H9 (cell line): ENCODE measurements at regions not wholly inside any gene's neighbourhood (a gene's known extent, or its start where the extent isn't known, plus 50 kb on each side); places are given as distances from the start of the nearest gene placed in this dataset.

ENCODE experiments used
- DNase-seq: peaks from one replicate; pipeline ENCODE4 v3.0.0-alpha.2; 2017
- H2AFZ ChIP-seq: one replicate; pipeline ENCODE4 v1.6.1; 2013; ENCODE audit warnings: mild to moderate bottlenecking, low read length, control low read depth, moderate library complexity
- H2AK5ac ChIP-seq: 2 replicates; pipeline ENCODE4 v1.6.1; 2013; ENCODE audit warnings: low read length, control low read depth, mixed read lengths; ENCODE audit not compliant: insufficient read length
- H2BK120ac ChIP-seq: one replicate; pipeline ENCODE4 v1.6.1; 2013; ENCODE audit warnings: low read depth, mild to moderate bottlenecking, low read length, control low read depth, inconsistent platforms; ENCODE audit not compliant: poor library complexity, severe bottlenecking
- H2BK12ac ChIP-seq: 2 replicates; pipeline ENCODE4 v1.6.1; 2013; ENCODE audit warnings: low read length, control low read depth, mixed read lengths, low read depth; ENCODE audit not compliant: insufficient read length
- H2BK15ac ChIP-seq: 2 replicates; pipeline ENCODE4 v1.6.1; 2013; ENCODE audit warnings: low read depth, low read length, control low read depth
- H2BK20ac ChIP-seq: one replicate; pipeline ENCODE4 v1.6.1; 2013; ENCODE audit warnings: low read depth, mild to moderate bottlenecking, low read length, control low read depth, inconsistent platforms; ENCODE audit not compliant: poor library complexity, severe bottlenecking
- H2BK5ac ChIP-seq: 2 replicates; pipeline ENCODE4 v1.6.1; 2013; ENCODE audit warnings: low read length, control low read depth, mixed read lengths; ENCODE audit not compliant: insufficient read length
- H3K14ac ChIP-seq: 2 replicates; pipeline ENCODE4 v1.6.1; 2013; ENCODE audit warnings: low read length, control low read depth; ENCODE audit not compliant: insufficient read depth
- H3K18ac ChIP-seq: 2 replicates; pipeline ENCODE4 v1.6.1; 2013; ENCODE audit warnings: low read depth, mild to moderate bottlenecking, mixed read lengths, low read length, control low read depth; ENCODE audit not compliant: insufficient read length
- H3K23ac ChIP-seq: 2 replicates; pipeline ENCODE4 v1.6.1; 2013; ENCODE audit warnings: low read length, control low read depth, mixed read lengths, low read depth; ENCODE audit not compliant: insufficient read length
- H3K23me2 ChIP-seq: 2 replicates; pipeline ENCODE4 v1.6.1; 2013; ENCODE audit warnings: low read depth, mild to moderate bottlenecking, mixed read lengths, low read length, control low read depth; ENCODE audit not compliant: insufficient read length, poor library complexity, severe bottlenecking
- H3K27ac ChIP-seq: 2 replicates; pipeline ENCODE4 v1.5.1; 2013; ENCODE audit warnings: low read length, control low read depth, mixed read lengths, low read depth; ENCODE audit not compliant: insufficient read length
- H3K27me3 ChIP-seq: 2 replicates; pipeline ENCODE4 v1.6.1; 2013; ENCODE audit warnings: low read length, control low read depth, inconsistent platforms; ENCODE audit not compliant: insufficient read depth
- H3K4ac ChIP-seq: 2 replicates; pipeline ENCODE4 v1.6.1; 2013; ENCODE audit warnings: low read depth, mild to moderate bottlenecking, control low read depth, inconsistent platforms, low read length, moderate library complexity
- H3K4me1 ChIP-seq: 2 replicates; pipeline ENCODE4 v1.6.1; 2013; ENCODE audit warnings: low read length, control low read depth, inconsistent platforms; ENCODE audit not compliant: insufficient read depth
- H3K4me2 ChIP-seq: 2 replicates; pipeline ENCODE4 v1.6.1; 2013; ENCODE audit warnings: low read length, control low read depth, mixed read lengths; ENCODE audit not compliant: insufficient read length, insufficient read depth
- H3K56ac ChIP-seq: 2 replicates; pipeline ENCODE4 v1.6.1; 2013; ENCODE audit warnings: low read depth, mild to moderate bottlenecking, mixed read lengths, low read length, control low read depth; ENCODE audit not compliant: insufficient read length
- H3K79me1 ChIP-seq: 2 replicates; pipeline ENCODE4 v1.6.1; 2013; ENCODE audit warnings: low read depth, mild to moderate bottlenecking, moderate library complexity, low read length, control low read depth, inconsistent platforms; ENCODE audit not compliant: insufficient read depth, poor library complexity, severe bottlenecking
- H3K79me2 ChIP-seq: 2 replicates; pipeline ENCODE4 v1.6.1; 2013; ENCODE audit warnings: low read length, control low read depth, inconsistent platforms; ENCODE audit not compliant: insufficient read depth
- H3K9ac ChIP-seq: 2 replicates; pipeline ENCODE4 v1.6.1; 2013; ENCODE audit warnings: low read length, control low read depth, mixed read lengths; ENCODE audit not compliant: insufficient read length; ENCODE audit errors: extremely low read depth
- H3K9me3 ChIP-seq: one replicate; pipeline ENCODE4 v1.6.1; 2013; ENCODE audit warnings: low read depth, low read length, inconsistent platforms; ENCODE audit not compliant: control insufficient read depth
- H3T11ph ChIP-seq: one replicate; pipeline ENCODE4 v1.6.1; 2013; ENCODE audit warnings: mild to moderate bottlenecking, low read length, control low read depth, inconsistent platforms
- H4K20me1 ChIP-seq: one replicate; pipeline ENCODE4 v1.6.1; 2013; ENCODE audit not compliant: control insufficient read depth, insufficient read length, insufficient read depth
- H4K5ac ChIP-seq: 2 replicates; pipeline ENCODE4 v1.6.1; 2013; ENCODE audit warnings: low read depth, mild to moderate bottlenecking, mixed read lengths, low read length, control low read depth; ENCODE audit not compliant: insufficient read length
- H4K8ac ChIP-seq: replicated peaks from 2 replicates; pipeline ENCODE4 v1.6.1; 2013; ENCODE audit warnings: low read length, control low read depth, mixed read lengths, low read depth; ENCODE audit not compliant: insufficient read length
- H4K91ac ChIP-seq: 2 replicates; pipeline ENCODE4 v1.6.1; 2013; ENCODE audit warnings: low read depth, mild to moderate bottlenecking, moderate library complexity, mixed read lengths, low read length, control low read depth; ENCODE audit not compliant: insufficient read length
- H3K27ac Mint-ChIP-seq, 3 experiments: 2 replicates in 2 of 3; 3 replicates in 1 of 3; pipeline ENCODE4 v1.8.0; 2020 to 2021; ENCODE audit warnings: mixed read lengths in 3 of 3, mild to moderate bottlenecking in 1 of 3, moderate library complexity in 1 of 3
- H3K27me3 Mint-ChIP-seq: 2 replicates; pipeline ENCODE4 v1.8.0; 2021; ENCODE audit warnings: low read depth, mild to moderate bottlenecking, moderate library complexity, mixed read lengths
- H3K36me3 Mint-ChIP-seq, 3 experiments: 2 replicates in 2 of 3; 3 replicates in 1 of 3; pipeline ENCODE4 v1.8.0; 2020 to 2021; ENCODE audit warnings: low read depth in 3 of 3, mixed read lengths in 3 of 3; ENCODE audit not compliant: insufficient read depth in 1 of 3
- H3K4me1 Mint-ChIP-seq, 2 experiments: 2 replicates each; pipeline ENCODE4 v1.8.0; 2020; ENCODE audit warnings: mixed read lengths in 2 of 2
- H3K4me3 Mint-ChIP-seq, 2 experiments: 2 replicates in 1 of 2; 3 replicates in 1 of 2; pipeline ENCODE4 v1.8.0; 2020 to 2021; ENCODE audit warnings: mild to moderate bottlenecking in 2 of 2, mixed read lengths in 2 of 2, moderate library complexity in 1 of 2
- H3K9me3 Mint-ChIP-seq, 2 experiments: 2 replicates in 1 of 2; 3 replicates in 1 of 2; pipeline ENCODE4 v1.8.0; 2020; ENCODE audit warnings: mild to moderate bottlenecking in 2 of 2, mixed read lengths in 2 of 2, moderate library complexity in 1 of 2
- WGBS: extraction: QIAGEN DNeasy Blood & Tissue Kit; methylation state at CpG from one replicate; pipeline ENCODE4 v1.1.7; 2013; ENCODE audit warnings: missing lambda C conversion rate, low lambda C conversion rate, mixed read lengths; ENCODE audit not compliant: insufficient read length; ENCODE audit errors: extremely low coverage; 5-methylcytosine and 5-hydroxymethylcytosine counted together
- TF ChIP-seq, protein P1 (sequence below): fragments of 200-600 bp; sonication (generic); conservative IDR thresholded peaks from 3 replicates; pipeline ENCODE4 v1.8.0; 2021; ENCODE audit warnings: antibody characterized with exemption, mild to moderate bottlenecking

DNA sequence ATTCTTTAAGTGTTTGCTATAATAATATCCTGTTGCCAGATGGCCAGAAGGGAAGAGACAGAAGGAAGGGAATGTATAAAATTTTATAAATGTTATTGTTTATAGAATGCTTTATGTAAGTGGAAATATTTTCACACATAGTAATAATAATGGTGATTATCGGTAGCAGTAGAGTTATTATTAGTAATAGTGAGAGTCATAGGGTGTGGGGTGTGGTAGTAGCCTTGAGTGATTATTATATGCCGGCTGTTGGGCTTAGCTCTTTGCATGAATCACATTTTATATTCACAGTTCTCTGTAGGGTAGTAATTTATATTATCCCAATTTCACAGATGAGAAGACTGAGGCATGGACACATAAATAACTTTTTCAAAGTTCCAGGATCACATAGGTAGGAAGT lies 391.4 kb downstream of the C12orf75 start:
- no peak overlapping the region for H3K23ac ChIP-seq
- Mint-ChIP-seq H3K27me3 (no peaks in the 10 kb centered on the region), H3K27ac (no peak overlapping the region), H3K4me1 (peaks cover 26 to 35% of the 10 kb centered on the region in 2 experiments), H3K4me3 (no peak overlapping the region), H3K9me3 (no peaks in the 10 kb centered on the region), H3K36me3 (no peaks in the 10 kb centered on the region; a peak in 1 of 7 replicates)
- H3K9me3 ChIP-seq = no peaks in the 10 kb centered on the region
- no CpG with 5 or more reads among the region's 2 CpGs for WGBS
- no peak overlapping the region for H2BK5ac ChIP-seq
- no peaks in the 10 kb centered on the region for H3K79me1 ChIP-seq
- no peak overlapping the region for H4K91ac ChIP-seq
- no peak overlapping the region for H2BK12ac ChIP-seq
- no peak overlapping the region for H3K4me2 ChIP-seq
- H3K23me2 ChIP-seq = no peaks in the 10 kb centered on the region
- no peak overlapping the region for H2AK5ac ChIP-seq
- no peak overlapping the region for H3K27ac ChIP-seq
- H3K56ac ChIP-seq = no peak overlapping the region
- H4K5ac ChIP-seq = no peak overlapping the region
- no peak overlapping the region for H2AFZ ChIP-seq
- no peaks in the 10 kb centered on the region for H4K20me1 ChIP-seq
- H3K18ac ChIP-seq = no peak overlapping the region
- H2BK15ac ChIP-seq = no peak overlapping the region
- no peaks in the 10 kb centered on the region for H3K79me2 ChIP-seq
- no peak overlapping the region for H2BK120ac ChIP-seq
- no peak overlapping the region for H3K9ac ChIP-seq
- no peak overlapping the region for H3T11ph ChIP-seq
- DNase-seq = no peak
- H3K14ac ChIP-seq = no peak overlapping the region
- H3K27me3 ChIP-seq = no peaks in the 10 kb centered on the region
- TF ChIP-seq, protein P1, sequence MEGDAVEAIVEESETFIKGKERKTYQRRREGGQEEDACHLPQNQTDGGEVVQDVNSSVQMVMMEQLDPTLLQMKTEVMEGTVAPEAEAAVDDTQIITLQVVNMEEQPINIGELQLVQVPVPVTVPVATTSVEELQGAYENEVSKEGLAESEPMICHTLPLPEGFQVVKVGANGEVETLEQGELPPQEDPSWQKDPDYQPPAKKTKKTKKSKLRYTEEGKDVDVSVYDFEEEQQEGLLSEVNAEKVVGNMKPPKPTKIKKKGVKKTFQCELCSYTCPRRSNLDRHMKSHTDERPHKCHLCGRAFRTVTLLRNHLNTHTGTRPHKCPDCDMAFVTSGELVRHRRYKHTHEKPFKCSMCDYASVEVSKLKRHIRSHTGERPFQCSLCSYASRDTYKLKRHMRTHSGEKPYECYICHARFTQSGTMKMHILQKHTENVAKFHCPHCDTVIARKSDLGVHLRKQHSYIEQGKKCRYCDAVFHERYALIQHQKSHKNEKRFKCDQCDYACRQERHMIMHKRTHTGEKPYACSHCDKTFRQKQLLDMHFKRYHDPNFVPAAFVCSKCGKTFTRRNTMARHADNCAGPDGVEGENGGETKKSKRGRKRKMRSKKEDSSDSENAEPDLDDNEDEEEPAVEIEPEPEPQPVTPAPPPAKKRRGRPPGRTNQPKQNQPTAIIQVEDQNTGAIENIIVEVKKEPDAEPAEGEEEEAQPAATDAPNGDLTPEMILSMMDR = no peak
- no peak overlapping the region for H3K4ac ChIP-seq
- H2BK20ac ChIP-seq = no peak overlapping the region
- no peak overlapping the region for H4K8ac ChIP-seq
- no peaks in the 10 kb centered on the region; the same call in 1 of the 2 replicates for H3K4me1 ChIP-seq
